Right ventricle myocardium inferior (tissue), 1 donor: ENCODE measurements at regions not wholly inside any gene's neighbourhood (a gene's known extent, or its start where the extent isn't known, plus 50 kb on each side); places are given as distances from the start of the nearest gene placed in this dataset.

Source experiments
- ATAC-seq: fragments of 200-7000 bp; cut with Tn5 transposase; one replicate; pipeline ENCODE4 v1.9.1; 2020; ENCODE audit warnings: mild to moderate bottlenecking, moderate library complexity
- DNase-seq: peaks from one replicate; pipeline ENCODE4 v3.0.0; 2021; ENCODE audit errors: missing footprints
- intact Hi-C: fragments of 100-400 bp; cut with DNase I; formaldehyde crosslinking; loops from one replicate; pipeline ENCODE4 v1.11.0; 2022
- donor health status: DM: no; HTN: yes; CAD: no; lungs with severe emphysema.

- ATAC-seq: no peak
- no peak for DNase-seq
- intact Hi-C loops: loop anchor here (5.0 kb wide), 2 partner anchors 328 to 398 kb away; partner anchors contain the start of gene CDH2
Measured at GRCh38 chr18:27778925-27779324, 398.0 kb downstream of the CDH2 start.

- intact Hi-C loops: loop anchor here (5.0 kb wide), 2 partner anchors 329 to 399 kb away; partner anchors contain the start of gene CDH2
- peak; percentile 56 for ATAC-seq
Measured at GRCh38 chr18:27778441-27778840, 398.5 kb downstream of the CDH2 start.

GRCh38 chr18:27772081-27772480 is 404.8 kb downstream of the CDH2 start:
- DNase-seq (no peak), ATAC-seq (no peak)
- intact Hi-C loops: no loop called here

More at GRCh38 chr18:27778441-27778840, 398.5 kb downstream of the CDH2 start:
- DNase-seq: no peak

- no peak for DNase-seq
- no peak for ATAC-seq
- intact Hi-C loops: no loop called here
Measured at GRCh38 chr18:27771571-27771970, 405.4 kb downstream of the CDH2 start.

GRCh38 chr18:27769152-27769551 is 407.8 kb downstream of the CDH2 start:
- DNase-seq: no peak
- no peak for ATAC-seq
- intact Hi-C loops: no loop called here

- ATAC-seq: no peak
- DNase-seq: no peak
- intact Hi-C loops: no loop called here
Measured at GRCh38 chr18:27763936-27764335, 413.0 kb downstream of the CDH2 start.

- ATAC-seq: no peak
- intact Hi-C loops: no loop called here
- DNase-seq: no peak
Measured at GRCh38 chr18:27763341-27763740, 413.6 kb downstream of the CDH2 start.

GRCh38 chr18:27762054-27762453 is 414.9 kb downstream of the CDH2 start:
- intact Hi-C loops: no loop called here
- no peak for ATAC-seq
- no peak for DNase-seq

GRCh38 chr18:27752944-27753343 is 424.0 kb downstream of the CDH2 start:
- ATAC-seq (no peak), DNase-seq (no peak)
- intact Hi-C loops: no loop called here

GRCh38 chr18:27750923-27751322 is 426.0 kb downstream of the CDH2 start:
- intact Hi-C loops: no loop called here

GRCh38 chr18:27750014-27750413 is 426.9 kb downstream of the CDH2 start:
- ATAC-seq: peak; percentile 67
- no peak for DNase-seq

More at GRCh38 chr18:27750923-27751322, 426.0 kb downstream of the CDH2 start:
- no peak for DNase-seq
- no peak for ATAC-seq

GRCh38 chr18:27749194-27749593 is 427.7 kb downstream of the CDH2 start:
- ATAC-seq (no peak), DNase-seq (no peak)
- intact Hi-C loops: loop anchor here (2.0 kb wide), 1 partner anchor 64 kb away; no protein-coding TSS in a partner anchor

More at GRCh38 chr18:27750014-27750413, 426.9 kb downstream of the CDH2 start:
- intact Hi-C loops: no loop called here

GRCh38 chr18:27746241-27746640 is 430.7 kb downstream of the CDH2 start:
- DNase-seq (no peak), ATAC-seq (no peak)
- intact Hi-C loops: no loop called here

- ATAC-seq: no peak
- intact Hi-C loops: no loop called here
- no peak for DNase-seq
Measured at GRCh38 chr18:27735117-27735516, 441.8 kb downstream of the CDH2 start.

- no peak for ATAC-seq
- intact Hi-C loops: no loop called here
- no peak for DNase-seq
Measured at GRCh38 chr18:27731211-27731610, 445.7 kb downstream of the CDH2 start.

GRCh38 chr18:27728659-27729058 is 448.3 kb downstream of the CDH2 start:
- intact Hi-C loops: no loop called here
- ATAC-seq: no peak
- DNase-seq: no peak

- ATAC-seq: no peak
- intact Hi-C loops: no loop called here
- no peak for DNase-seq
Measured at GRCh38 chr18:27724362-27724761, 452.6 kb downstream of the CDH2 start.

- ATAC-seq: no peak
- no peak for DNase-seq
- intact Hi-C loops: no loop called here
Measured at GRCh38 chr18:27723168-27723567, 453.8 kb downstream of the CDH2 start.

- no peak for ATAC-seq
- intact Hi-C loops: loop anchor here (5.0 to 10.0 kb wide), 2 partner anchors 62 to 105 kb away; no protein-coding TSS in a partner anchor
- no peak for DNase-seq
Measured at GRCh38 chr18:27719680-27720079, 457.2 kb downstream of the CDH2 start.

- intact Hi-C loops: loop anchor here (5.0 to 10.0 kb wide), 2 partner anchors 61 to 103 kb away; no protein-coding TSS in a partner anchor
- ATAC-seq (no peak), DNase-seq (no peak)
Measured at GRCh38 chr18:27717816-27718215, 459.1 kb downstream of the CDH2 start.

- intact Hi-C loops: loop anchor here (5.0 to 10.0 kb wide), 2 partner anchors 60 to 102 kb away; no protein-coding TSS in a partner anchor
- ATAC-seq (peak; percentile 52), DNase-seq (no peak)
Measured at GRCh38 chr18:27717250-27717649, 459.7 kb downstream of the CDH2 start.
